Ishikawa (cell line): ENCODE measurements at regions not wholly inside any gene's neighbourhood (a gene's known extent, or its start where the extent isn't known, plus 50 kb on each side); places are given as distances from the start of the nearest gene placed in this dataset.

Experiments used
- CEBPB ChIP-seq: IDR thresholded peaks from 2 replicates; pipeline ENCODE4 v1.6.1; 2012
- CREB1 ChIP-seq: IDR thresholded peaks from 2 replicates; pipeline ENCODE4 v1.6.1; 2012; ENCODE audit warnings: low read depth
- EGR1 ChIP-seq: IDR thresholded peaks from 2 replicates; pipeline ENCODE4 v1.6.1; 2012
- EP300 ChIP-seq: IDR thresholded peaks from 2 replicates; pipeline ENCODE4 v1.6.1; 2012; ENCODE audit warnings: borderline replicate concordance
- FOXM1 ChIP-seq: IDR thresholded peaks from 2 replicates; pipeline ENCODE4 v1.6.1; 2012; ENCODE audit warnings: low read depth, borderline replicate concordance
- RAD21 ChIP-seq: IDR thresholded peaks from 2 replicates; pipeline ENCODE4 v1.6.1; 2012; ENCODE audit warnings: low read depth
- TAF1 ChIP-seq: IDR thresholded peaks from 2 replicates; pipeline ENCODE4 v1.6.1; 2012; ENCODE audit warnings: low read depth, mild to moderate bottlenecking
- TCF12 ChIP-seq: IDR thresholded peaks from 2 replicates; pipeline ENCODE4 v1.6.1; 2012; ENCODE audit warnings: low read depth
- YY1 ChIP-seq: IDR thresholded peaks from 2 replicates; pipeline ENCODE4 v1.6.1; 2012; ENCODE audit warnings: low read depth
- ZBTB7A ChIP-seq: IDR thresholded peaks from 2 replicates; pipeline ENCODE4 v1.6.1; 2012; ENCODE audit warnings: low read depth
- TF ChIP-seq, protein P1 (sequence below): IDR thresholded peaks from 2 replicates; pipeline ENCODE4 v1.6.1; 2012
- TF ChIP-seq, protein P2 (sequence below): IDR thresholded peaks from 2 replicates; pipeline ENCODE4 v1.6.1; 2012
- TF ChIP-seq, protein P3 (sequence below): IDR thresholded peaks from 2 replicates; pipeline ENCODE4 v1.6.1; 2012; ENCODE audit warnings: low read depth, mild to moderate bottlenecking

DNA sequence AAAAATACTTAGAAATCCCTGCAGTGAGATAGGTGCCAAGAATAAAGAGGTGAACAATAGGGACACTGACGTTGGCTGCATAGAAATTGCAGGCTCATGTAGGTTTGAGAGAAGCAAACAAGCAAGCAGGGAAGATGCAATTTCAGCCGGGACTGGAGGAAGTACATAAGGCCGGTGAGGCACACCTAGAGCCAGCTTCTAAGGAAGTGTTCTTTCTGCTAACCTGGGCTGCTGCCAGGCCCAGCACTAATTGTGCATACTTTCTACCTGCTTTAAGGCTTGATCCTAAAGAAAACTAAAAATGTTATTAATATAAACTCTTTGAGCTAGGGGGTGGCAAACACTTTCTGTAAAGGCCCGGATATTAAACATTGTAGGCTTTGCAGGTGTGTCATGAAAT lies 71.0 kb downstream of the LMO4 start:
- TF ChIP-seq, protein P1, sequence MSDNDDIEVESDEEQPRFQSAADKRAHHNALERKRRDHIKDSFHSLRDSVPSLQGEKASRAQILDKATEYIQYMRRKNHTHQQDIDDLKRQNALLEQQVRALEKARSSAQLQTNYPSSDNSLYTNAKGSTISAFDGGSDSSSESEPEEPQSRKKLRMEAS: no peak
- TF ChIP-seq RAD21: no peak
- no peak for TF ChIP-seq YY1
- no peak for TF ChIP-seq CREB1
- TF ChIP-seq EP300: no peak
- TF ChIP-seq TCF12: no peak
- TF ChIP-seq TAF1: no peak
- no peak for TF ChIP-seq ZBTB7A
- TF ChIP-seq, protein P2, sequence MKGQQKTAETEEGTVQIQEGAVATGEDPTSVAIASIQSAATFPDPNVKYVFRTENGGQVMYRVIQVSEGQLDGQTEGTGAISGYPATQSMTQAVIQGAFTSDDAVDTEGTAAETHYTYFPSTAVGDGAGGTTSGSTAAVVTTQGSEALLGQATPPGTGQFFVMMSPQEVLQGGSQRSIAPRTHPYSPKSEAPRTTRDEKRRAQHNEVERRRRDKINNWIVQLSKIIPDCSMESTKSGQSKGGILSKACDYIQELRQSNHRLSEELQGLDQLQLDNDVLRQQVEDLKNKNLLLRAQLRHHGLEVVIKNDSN: no peak
- TF ChIP-seq CEBPB: no peak
- TF ChIP-seq, protein P3, sequence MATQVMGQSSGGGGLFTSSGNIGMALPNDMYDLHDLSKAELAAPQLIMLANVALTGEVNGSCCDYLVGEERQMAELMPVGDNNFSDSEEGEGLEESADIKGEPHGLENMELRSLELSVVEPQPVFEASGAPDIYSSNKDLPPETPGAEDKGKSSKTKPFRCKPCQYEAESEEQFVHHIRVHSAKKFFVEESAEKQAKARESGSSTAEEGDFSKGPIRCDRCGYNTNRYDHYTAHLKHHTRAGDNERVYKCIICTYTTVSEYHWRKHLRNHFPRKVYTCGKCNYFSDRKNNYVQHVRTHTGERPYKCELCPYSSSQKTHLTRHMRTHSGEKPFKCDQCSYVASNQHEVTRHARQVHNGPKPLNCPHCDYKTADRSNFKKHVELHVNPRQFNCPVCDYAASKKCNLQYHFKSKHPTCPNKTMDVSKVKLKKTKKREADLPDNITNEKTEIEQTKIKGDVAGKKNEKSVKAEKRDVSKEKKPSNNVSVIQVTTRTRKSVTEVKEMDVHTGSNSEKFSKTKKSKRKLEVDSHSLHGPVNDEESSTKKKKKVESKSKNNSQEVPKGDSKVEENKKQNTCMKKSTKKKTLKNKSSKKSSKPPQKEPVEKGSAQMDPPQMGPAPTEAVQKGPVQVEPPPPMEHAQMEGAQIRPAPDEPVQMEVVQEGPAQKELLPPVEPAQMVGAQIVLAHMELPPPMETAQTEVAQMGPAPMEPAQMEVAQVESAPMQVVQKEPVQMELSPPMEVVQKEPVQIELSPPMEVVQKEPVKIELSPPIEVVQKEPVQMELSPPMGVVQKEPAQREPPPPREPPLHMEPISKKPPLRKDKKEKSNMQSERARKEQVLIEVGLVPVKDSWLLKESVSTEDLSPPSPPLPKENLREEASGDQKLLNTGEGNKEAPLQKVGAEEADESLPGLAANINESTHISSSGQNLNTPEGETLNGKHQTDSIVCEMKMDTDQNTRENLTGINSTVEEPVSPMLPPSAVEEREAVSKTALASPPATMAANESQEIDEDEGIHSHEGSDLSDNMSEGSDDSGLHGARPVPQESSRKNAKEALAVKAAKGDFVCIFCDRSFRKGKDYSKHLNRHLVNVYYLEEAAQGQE: no peak
- no peak for TF ChIP-seq FOXM1
- no peak for TF ChIP-seq EGR1
